Activated effector memory CD4-positive, alpha-beta T cell treated with Interleukin-2 at 50 U/mL for 16 hours (primary cell): ENCODE measurements at regions not wholly inside any gene's neighbourhood (a gene's known extent, or its start where the extent isn't known, plus 50 kb on each side); places are given as distances from the start of the nearest gene placed in this dataset.

Source experiments
- DNase-seq: peaks from one replicate; pipeline ENCODE4 v3.0.0-alpha.2; 2020

GRCh38 chr3:72244396-72244795 lies 459.4 kb upstream of the PROK2 start:
- DNase-seq: no peak

DNA sequence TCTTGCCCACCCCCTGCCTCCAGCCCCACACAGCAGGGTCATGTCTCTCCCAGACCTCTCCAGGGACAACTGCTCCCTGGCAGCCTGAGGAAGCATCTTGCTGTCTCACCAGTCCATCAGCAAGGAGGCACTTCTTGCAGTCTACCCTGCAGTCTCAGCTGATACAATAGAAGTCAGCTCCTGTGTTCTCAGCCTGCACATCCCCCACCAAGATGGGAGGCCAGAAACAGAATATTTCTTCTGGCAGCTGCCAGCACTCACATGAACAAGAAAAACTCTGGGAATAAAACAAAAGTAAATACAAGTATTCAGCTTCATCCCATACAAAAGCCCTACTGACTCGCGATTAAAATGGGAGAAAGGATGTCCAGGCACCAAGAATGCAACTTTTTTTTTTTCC lies 457.4 kb upstream of the PROK2 start:
- DNase-seq: no peak

GRCh38 chr3:72241525-72241924 lies 456.6 kb upstream of the PROK2 start:
- DNase-seq: no peak

GRCh38 chr3:72240531-72240930 lies 455.6 kb upstream of the PROK2 start:
- no peak for DNase-seq

GRCh38 chr3:72238801-72239200 lies 453.9 kb upstream of the PROK2 start:
- DNase-seq: no peak

DNA sequence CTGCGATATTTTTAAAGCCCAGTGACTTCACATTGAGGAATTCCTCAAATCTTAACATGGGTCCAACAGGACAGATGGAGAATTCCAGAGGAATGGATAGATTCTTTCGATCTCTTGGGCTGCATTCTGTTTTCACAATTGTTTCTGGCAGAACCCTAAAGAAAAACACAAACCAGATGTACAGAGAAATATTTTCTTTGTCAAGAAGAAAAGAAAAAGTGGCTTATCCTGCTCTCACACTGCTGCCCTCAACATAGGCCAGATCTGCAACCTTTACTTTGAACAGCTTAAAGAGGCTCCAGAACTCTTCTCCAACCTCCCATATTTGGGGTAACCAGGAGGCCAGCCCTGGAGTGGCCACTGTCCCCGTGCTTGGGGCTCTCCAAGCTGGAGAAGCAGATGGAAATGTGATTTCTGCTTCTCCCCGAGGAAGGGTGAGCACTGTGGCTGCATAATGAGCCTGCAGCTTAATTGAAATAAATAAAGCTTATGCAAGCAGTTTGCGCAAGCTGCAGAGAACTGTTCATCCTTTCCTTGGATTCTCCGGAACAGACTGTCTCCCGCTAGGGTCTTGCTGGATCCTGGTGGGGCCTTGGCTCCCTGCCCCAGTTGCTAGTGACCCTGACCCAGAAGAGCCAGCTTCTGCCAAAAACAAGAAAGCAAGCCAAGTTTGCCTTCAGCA lies 453.2 kb upstream of the PROK2 start:
- DNase-seq: no peak

- no peak for DNase-seq
Measured at GRCh38 chr3:72237679-72238009, 452.7 kb upstream of the PROK2 start.

DNA sequence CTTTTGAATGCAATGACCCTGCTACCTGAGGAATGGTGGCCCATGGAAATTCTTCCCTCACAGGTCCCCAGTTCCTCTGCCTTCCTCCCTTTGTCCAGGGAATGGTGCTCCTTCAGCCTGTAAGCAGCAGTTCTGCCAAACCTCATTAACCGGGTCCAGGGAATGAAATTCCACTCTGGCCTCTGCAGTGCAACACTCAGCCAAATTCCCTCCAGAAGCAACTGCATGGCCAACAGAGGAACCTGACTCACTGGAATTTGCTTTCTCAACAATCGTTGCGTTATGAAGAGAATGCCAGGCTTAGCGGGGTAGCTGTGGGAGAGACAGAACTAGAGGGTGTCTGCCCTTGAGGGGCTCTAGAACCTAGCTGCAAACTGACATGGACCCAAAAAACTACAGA lies 449.4 kb upstream of the PROK2 start:
- DNase-seq: no peak

- DNase-seq: no peak
Measured at GRCh38 chr3:72233571-72233970, 448.6 kb upstream of the PROK2 start.

- DNase-seq: no peak
Measured at GRCh38 chr3:72232777-72233176, 447.8 kb upstream of the PROK2 start.

DNA sequence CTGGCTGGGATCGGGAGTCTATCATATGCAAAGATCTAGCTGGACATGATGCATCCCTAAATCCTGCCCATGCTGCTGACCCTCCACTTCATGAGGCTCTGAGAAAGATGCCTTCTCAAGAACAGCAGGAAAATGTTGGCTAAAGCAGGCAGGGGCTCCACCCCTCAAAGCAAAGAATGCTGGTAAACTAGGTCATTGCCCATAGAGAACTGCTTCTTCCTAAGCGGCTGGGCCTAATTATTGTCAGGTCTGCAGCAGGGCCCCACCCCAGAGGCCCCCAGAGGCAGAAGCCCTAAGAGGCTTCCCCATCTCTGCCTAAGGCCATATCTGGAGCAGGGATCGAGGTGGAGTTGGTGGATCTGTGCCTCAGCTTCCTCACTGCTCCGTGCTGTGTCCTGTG lies 447.4 kb upstream of the PROK2 start:
- no peak for DNase-seq

DNA sequence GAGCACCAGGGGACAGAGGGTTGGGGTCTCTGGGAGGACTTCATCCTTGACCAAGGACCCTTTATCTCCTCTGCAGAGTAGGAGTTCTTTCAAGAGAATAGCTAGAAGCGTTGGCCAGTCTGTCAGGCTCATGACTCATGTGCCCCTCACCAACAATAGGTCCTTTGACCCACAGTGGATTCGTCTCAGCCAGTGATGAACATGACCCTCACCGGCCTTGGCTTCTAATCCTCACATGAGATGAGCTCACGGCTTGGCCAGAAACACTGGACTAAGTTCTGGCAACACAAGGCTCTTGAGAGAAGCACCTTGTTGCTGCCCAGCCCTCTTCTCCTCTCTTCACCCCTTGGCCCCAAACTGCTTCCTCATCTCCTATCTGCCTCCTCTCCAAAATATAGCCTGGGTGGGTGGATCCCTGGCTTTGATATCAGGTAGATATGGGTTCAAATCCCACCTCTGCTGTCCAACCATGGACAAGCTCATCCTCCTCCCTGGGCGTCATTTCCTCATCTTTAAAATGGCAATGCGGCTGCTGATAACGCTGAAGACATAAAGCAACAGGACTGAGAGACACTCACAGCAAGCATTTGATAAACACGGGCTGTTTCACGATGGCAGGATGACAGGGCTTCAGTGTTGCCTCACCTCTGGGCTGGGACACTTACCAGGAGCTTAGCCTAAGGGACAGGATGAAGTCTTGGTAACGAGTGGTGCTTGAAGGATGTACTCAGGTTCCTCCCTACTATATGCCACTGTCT lies 446.7 kb upstream of the PROK2 start:
- DNase-seq: no peak

GRCh38 chr3:72230774-72231379 lies 445.9 kb upstream of the PROK2 start:
- DNase-seq: no peak

GRCh38 chr3:72229952-72230351 lies 445.0 kb upstream of the PROK2 start:
- DNase-seq: no peak

DNA sequence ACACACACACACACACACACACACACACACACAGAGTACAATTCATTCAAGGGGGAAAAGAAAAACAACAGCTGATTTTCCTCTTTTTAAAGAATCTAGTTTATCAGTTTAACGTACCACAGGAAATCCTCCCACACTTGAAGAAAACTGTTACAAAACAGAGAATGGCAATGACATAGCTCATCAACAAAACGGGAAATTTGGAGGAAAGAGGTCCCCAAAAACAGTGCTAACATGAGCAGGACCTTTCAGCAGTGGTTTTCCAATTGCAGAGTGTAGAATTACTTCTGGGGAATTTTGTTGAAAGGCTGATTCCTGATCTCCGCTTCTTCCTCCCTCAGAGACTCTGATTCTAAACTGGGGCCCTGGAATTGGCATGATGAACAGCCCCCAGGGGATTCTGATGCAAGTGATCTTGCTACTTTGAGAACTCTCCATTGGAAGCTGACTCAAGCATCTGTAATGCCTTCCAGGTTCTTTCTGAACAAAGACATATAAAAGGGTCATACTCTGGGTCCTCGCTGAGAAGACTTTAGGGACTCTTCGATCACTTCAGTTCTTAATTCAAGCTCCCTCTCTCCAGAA lies 442.6 kb upstream of the PROK2 start:
- no peak for DNase-seq

- DNase-seq: no peak
Measured at GRCh38 chr3:72224804-72225509, 440.0 kb upstream of the PROK2 start.

- DNase-seq: no peak
Measured at GRCh38 chr3:72223628-72224027, 438.7 kb upstream of the PROK2 start.

GRCh38 chr3:72223116-72223515 lies 438.2 kb upstream of the PROK2 start:
- no peak for DNase-seq

- no peak for DNase-seq
Measured at GRCh38 chr3:72222410-72222809, 437.5 kb upstream of the PROK2 start.

GRCh38 chr3:72220946-72221345 lies 436.0 kb upstream of the PROK2 start:
- DNase-seq: no peak

- no peak for DNase-seq
Measured at GRCh38 chr3:72219752-72220151, 434.8 kb upstream of the PROK2 start.

- no peak for DNase-seq
Measured at GRCh38 chr3:72217570-72217969, 432.6 kb upstream of the PROK2 start.
